K562 (cell line): ENCODE measurements at regions not wholly inside any gene's neighbourhood (a gene's known extent, or its start where the extent isn't known, plus 50 kb on each side); places are given as distances from the start of the nearest gene placed in this dataset.
"Not testable (repeated sequence)": the region's sequence is repeated elsewhere in the genome, so short reads cannot be mapped to it uniquely, and the experiment has no call there.

ENCODE experiments used
- ATAC-seq: fragments of 200-7000 bp; cut with Tn5 transposase; 3 replicates; pipeline ENCODE4 v1.9.1; 2020; ENCODE audit warnings: moderate library complexity
- BruUV-seq: library from RNA; stranded (reverse); fragments of 400-500 nt; replicated peaks from 2 replicates; lab custom pipeline; 2021; lab: Mats Ljungman, UMichigan
- CTCF ChIA-PET: fragments of 300-600 bp; formaldehyde crosslinking; extraction: SDS; loops from one replicate; lab custom pipeline; 2021; ENCODE audit warnings: low intra/inter-chr PET ratio; lab: Yijun Ruan, JAX
- POLR2A ChIA-PET: fragments of 300-600, 350-650 bp; sonication (Branson Sonifier 250); formaldehyde crosslinking; extraction: SDS; loops from one replicate; lab custom pipeline; 2021; ENCODE audit warnings: antibody characterized with exemption, inconsistent platforms; lab: Yijun Ruan, JAX
- DNase-seq, 4 experiments: peaks; one replicate each; pipeline versions ENCODE4 v3.0.0 to v3.0.0-alpha.2; 2011 to 2018; ENCODE audit warnings: low spot score in 3 of 4, mixed read lengths in 3 of 4; ENCODE audit errors: extremely low read depth in 1 of 4
- FAIRE-seq: peaks from 2 replicates; lab custom pipeline; 2011; peaks lifted over from hg19 to GRCh38; lab: Jason Lieb, UNC
- H2AFZ ChIP-seq: 2 replicates; pipeline ENCODE4 v1.6.0; 2011; ENCODE audit warnings: low read depth, low read length, control low read depth, inconsistent platforms
- H3K27ac ChIP-seq: fragments of 200-600 bp; 3 replicates; pipeline ENCODE4 v1.8.0; 2011; ENCODE audit warnings: low read depth, mild to moderate bottlenecking, control low read depth, inconsistent platforms, low read length, moderate library complexity, mixed read lengths; ENCODE audit errors: extremely low read depth
- H3K27me3 ChIP-seq, 2 experiments: fragments of 300-600 bp in 1 of 2; 2 replicates in 1 of 2; 3 replicates in 1 of 2; pipeline versions ENCODE4 v1.6.0 to v1.8.0; 2011; ENCODE audit warnings: inconsistent platforms in 2 of 2, low read length in 2 of 2, mild to moderate bottlenecking in 1 of 2, mixed read lengths in 1 of 2, moderate library complexity in 1 of 2; ENCODE audit not compliant: control insufficient read depth in 2 of 2, insufficient read depth in 2 of 2
- H3K36me3 ChIP-seq: fragments of 300-600 bp; 3 replicates; pipeline ENCODE4 v1.8.0; 2011; ENCODE audit warnings: mild to moderate bottlenecking, low read length, inconsistent platforms; ENCODE audit not compliant: control insufficient read depth, insufficient read depth
- H3K4me1 ChIP-seq, 2 experiments: fragments of 200-600 bp in 1 of 2; replicated peaks in 1 of 2; 2 replicates in 1 of 2; 3 replicates in 1 of 2; pipeline versions ENCODE4 v1.5.1 to v1.8.0; 2011; ENCODE audit warnings: inconsistent platforms in 2 of 2, low read length in 2 of 2, mild to moderate bottlenecking in 1 of 2, mixed read lengths in 1 of 2, moderate library complexity in 1 of 2; ENCODE audit not compliant: control insufficient read depth in 2 of 2, insufficient read depth in 2 of 2
- H3K4me2 ChIP-seq: 2 replicates; pipeline ENCODE4 v1.6.1; 2011; ENCODE audit warnings: low read length, control low read depth, inconsistent platforms, mixed read lengths; ENCODE audit not compliant: insufficient read depth
- H3K4me3 ChIP-seq: fragments of 200-600 bp; sonication (generic), shearing (Covaris generic); 2 replicates; pipeline ENCODE4 v1.5.1; 2016; ENCODE audit warnings: control low read depth, inconsistent platforms
- H3K79me2 ChIP-seq: fragments of 200-600 bp; 3 replicates; pipeline ENCODE4 v1.8.0; 2011; ENCODE audit warnings: low read length, inconsistent platforms; ENCODE audit not compliant: control insufficient read depth, insufficient read depth
- H3K9ac ChIP-seq, 2 experiments: 2 replicates each; pipeline versions ENCODE4 v1.6.0 to v1.6.1; 2011; ENCODE audit warnings: low read depth in 2 of 2, low read length in 2 of 2, control low read depth in 1 of 2, inconsistent platforms in 1 of 2, mild to moderate bottlenecking in 1 of 2, mixed read lengths in 1 of 2; ENCODE audit not compliant: insufficient read depth in 1 of 2
- H3K9me1 ChIP-seq: one replicate; pipeline ENCODE4 v1.6.0; 2011; ENCODE audit warnings: inconsistent platforms, mild to moderate bottlenecking, low read length, moderate library complexity; ENCODE audit not compliant: control insufficient read depth, insufficient read depth
- H3K9me3 ChIP-seq: replicated peaks from 2 replicates; pipeline ENCODE4 v1.5.1; 2011; ENCODE audit warnings: low read depth, low read length, inconsistent platforms; ENCODE audit not compliant: control insufficient read depth, insufficient read depth
- H4K20me1 ChIP-seq: replicated peaks from 2 replicates; pipeline ENCODE4 v1.6.1; 2011; ENCODE audit warnings: low read length, inconsistent platforms, mixed read lengths; ENCODE audit not compliant: control insufficient read depth, insufficient read depth
- CREBBP ChIP-seq: IDR thresholded peaks from one replicate; pipeline ENCODE4 v1.6.1; 2012; ENCODE audit warnings: low read depth, mild to moderate bottlenecking, control low read depth, inconsistent platforms, low read length
- TEAD2 ChIP-seq: fragments of 450-650 bp; IDR thresholded peaks from 2 replicates; pipeline ENCODE4 v1.6.1; 2016; ENCODE audit warnings: missing genetic modification characterization, control low read depth, missing compliant biosample characterization
- XRCC4 ChIP-seq: IDR thresholded peaks from one replicate; pipeline ENCODE4 v1.6.1; 2011; ENCODE audit not compliant: insufficient read depth, insufficient read length; ENCODE audit errors: extremely low read depth
- ZNF589 ChIP-seq: fragments of 200-800 bp; sonication (Bioruptor generic); IDR thresholded peaks from 2 replicates; pipeline ENCODE4 v1.6.1; 2016; ENCODE audit warnings: low read depth, missing genetic modification characterization, missing compliant biosample characterization
- ZNF76 ChIP-seq: fragments of 250-450 bp; sonication (Bioruptor Pico); IDR thresholded peaks from 2 replicates; pipeline ENCODE4 v1.4.0; 2020; ENCODE audit warnings: mild to moderate bottlenecking, moderate library complexity, borderline replicate concordance
- ZNF778 ChIP-seq: fragments of 450-650 bp; formaldehyde crosslinking; IDR thresholded peaks from 2 replicates; pipeline ENCODE4 v1.4.0; 2020; ENCODE audit warnings: mild to moderate bottlenecking, moderate library complexity
- WGBS: fragments of 100-300 bp; shearing (Covaris generic); methylation state at CpG from one replicate; pipeline ENCODE4 v1.1.6; 2016; ENCODE audit warnings: low coverage, mixed read lengths; ENCODE audit not compliant: insufficient coverage; ENCODE audit errors: missing lambda C conversion rate; 5-methylcytosine and 5-hydroxymethylcytosine counted together
- in situ Hi-C: fragments of 300-500 bp; cut with MboI; formaldehyde crosslinking; loops from 4 replicates; pipeline ENCODE4 v1.15.0; 2018; ENCODE audit warnings: inconsistent platforms, mixed read lengths
- intact Hi-C: fragments of 100-400 bp; cut with micrococcal nuclease; formaldehyde crosslinking; loops from 2 replicates; pipeline ENCODE4 v1.14.2; 2022
- TF ChIP-seq, protein P1 (sequence below): fragments of 450-650 bp; IDR thresholded peaks from 2 replicates; pipeline ENCODE4 v1.7.0; 2016; ENCODE audit warnings: borderline replicate concordance
- TF ChIP-seq, protein P2 (sequence below): fragments of 250-450 bp; sonication (Bioruptor Pico); IDR thresholded peaks from 2 replicates; pipeline ENCODE4 v1.8.0; 2022; ENCODE audit warnings: inconsistent platforms, mild to moderate bottlenecking, moderate library complexity, borderline replicate concordance

DNA sequence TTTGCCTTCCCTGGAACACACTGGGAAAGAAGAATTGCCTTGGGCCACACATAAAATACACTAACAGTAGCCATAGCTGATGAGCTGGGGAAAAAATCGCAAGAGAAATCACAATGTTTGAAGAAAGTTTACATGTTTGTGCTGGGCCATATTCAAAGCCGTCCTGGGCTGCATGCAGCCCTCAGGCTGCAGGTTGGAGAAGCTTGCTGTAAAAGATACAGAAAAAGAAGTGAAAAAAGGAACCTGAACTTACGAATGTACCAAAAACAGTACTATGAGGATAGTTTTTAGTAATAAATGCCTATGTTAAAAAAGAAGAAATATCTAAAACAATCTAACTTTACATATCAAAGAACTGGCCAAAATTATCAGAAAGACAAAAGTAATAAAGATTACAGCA is 82.1 kb downstream of the UGT2B28 start (continued):
- TF ChIP-seq, protein P1, sequence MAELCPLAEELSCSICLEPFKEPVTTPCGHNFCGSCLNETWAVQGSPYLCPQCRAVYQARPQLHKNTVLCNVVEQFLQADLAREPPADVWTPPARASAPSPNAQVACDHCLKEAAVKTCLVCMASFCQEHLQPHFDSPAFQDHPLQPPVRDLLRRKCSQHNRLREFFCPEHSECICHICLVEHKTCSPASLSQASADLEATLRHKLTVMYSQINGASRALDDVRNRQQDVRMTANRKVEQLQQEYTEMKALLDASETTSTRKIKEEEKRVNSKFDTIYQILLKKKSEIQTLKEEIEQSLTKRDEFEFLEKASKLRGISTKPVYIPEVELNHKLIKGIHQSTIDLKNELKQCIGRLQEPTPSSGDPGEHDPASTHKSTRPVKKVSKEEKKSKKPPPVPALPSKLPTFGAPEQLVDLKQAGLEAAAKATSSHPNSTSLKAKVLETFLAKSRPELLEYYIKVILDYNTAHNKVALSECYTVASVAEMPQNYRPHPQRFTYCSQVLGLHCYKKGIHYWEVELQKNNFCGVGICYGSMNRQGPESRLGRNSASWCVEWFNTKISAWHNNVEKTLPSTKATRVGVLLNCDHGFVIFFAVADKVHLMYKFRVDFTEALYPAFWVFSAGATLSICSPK = no peak
- TF ChIP-seq TEAD2 (no peak), ZNF778 (CRISPR knock-in tag) (no peak), ZNF589 (CRISPR knock-in tag) (no peak), ZNF76 (CRISPR knock-in tag) (no peak), XRCC4 (no peak), CREBBP (no peak)
- TF ChIP-seq, protein P2, sequence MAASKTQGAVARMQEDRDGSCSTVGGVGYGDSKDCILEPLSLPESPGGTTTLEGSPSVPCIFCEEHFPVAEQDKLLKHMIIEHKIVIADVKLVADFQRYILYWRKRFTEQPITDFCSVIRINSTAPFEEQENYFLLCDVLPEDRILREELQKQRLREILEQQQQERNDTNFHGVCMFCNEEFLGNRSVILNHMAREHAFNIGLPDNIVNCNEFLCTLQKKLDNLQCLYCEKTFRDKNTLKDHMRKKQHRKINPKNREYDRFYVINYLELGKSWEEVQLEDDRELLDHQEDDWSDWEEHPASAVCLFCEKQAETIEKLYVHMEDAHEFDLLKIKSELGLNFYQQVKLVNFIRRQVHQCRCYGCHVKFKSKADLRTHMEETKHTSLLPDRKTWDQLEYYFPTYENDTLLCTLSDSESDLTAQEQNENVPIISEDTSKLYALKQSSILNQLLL (CRISPR knock-in tag) = no peak

DNA sequence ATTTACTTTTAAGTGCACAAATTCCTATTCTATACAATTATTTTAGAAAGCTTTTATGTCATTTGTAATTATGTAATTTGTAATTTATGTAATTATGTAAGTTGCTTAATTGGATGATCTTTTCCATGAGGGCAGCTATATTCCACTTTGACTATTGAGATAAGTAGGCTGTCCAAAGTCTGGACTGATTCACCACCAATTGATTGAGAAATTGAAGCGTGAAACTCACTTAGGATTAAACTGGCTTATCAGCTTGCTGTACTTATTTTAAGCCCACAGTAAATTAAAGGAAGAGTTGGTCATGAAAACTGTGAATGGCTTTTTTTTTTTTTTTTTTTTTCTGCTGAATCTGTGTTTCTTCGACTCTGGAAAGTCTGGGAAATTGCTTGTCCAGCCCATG is 87.4 kb downstream of the UGT2B28 start:
- intact Hi-C loops, H3K9me1 ChIP-seq, H3K4me3 ChIP-seq, H3K79me2 ChIP-seq, FAIRE-seq, H3K27me3 ChIP-seq, H3K36me3 ChIP-seq, ATAC-seq, H3K4me2 ChIP-seq, H3K9me3 ChIP-seq, H2AFZ ChIP-seq, H3K27ac ChIP-seq, in situ Hi-C loops, DNase-seq, H3K9ac ChIP-seq, BruUV-seq, H4K20me1 ChIP-seq, CTCF ChIA-PET, H3K4me1 ChIP-seq, POLR2A ChIA-PET: not testable (repeated sequence)
- 0% methylated on average over 1 of the region's 2 CpGs for WGBS
